NB4 (cell line): ENCODE measurements at regions not wholly inside any gene's neighbourhood (a gene's known extent, or its start where the extent isn't known, plus 50 kb on each side); places are given as distances from the start of the nearest gene placed in this dataset.

Source experiments
- DNase-seq: peaks from one replicate; pipeline ENCODE4 v3.0.0; 2010; ENCODE audit warnings: low read depth
- H3K4me3 ChIP-seq: one replicate; pipeline ENCODE4 v1.5.1; 2011; ENCODE audit warnings: mild to moderate bottlenecking, low read depth, low read length, moderate library complexity
- CTCF ChIP-seq: IDR thresholded peaks from one replicate; pipeline ENCODE4 v1.5.1; 2012; ENCODE audit warnings: low read depth, low read length
- MYC ChIP-seq: IDR thresholded peaks from 2 replicates; pipeline ENCODE4 v1.6.1; 2011; ENCODE audit warnings: low read depth, low read length
- POLR2A ChIP-seq: IDR thresholded peaks from 2 replicates; pipeline ENCODE4 v1.6.1; 2011; ENCODE audit warnings: mild to moderate bottlenecking; ENCODE audit not compliant: insufficient read length; ENCODE audit errors: extremely low read depth
- TF ChIP-seq, protein P1 (sequence below): IDR thresholded peaks from 2 replicates; pipeline ENCODE4 v1.6.1; 2011; ENCODE audit warnings: low read depth, low read length

GRCh38 chr12:90250766-90251165, 542.1 kb upstream of the ATP2B1 start:
- DNase-seq, result peak; percentile 83
- H3K4me3 ChIP-seq, result no peak overlapping the region
- TF ChIP-seq MYC (peak; percentile 59), POLR2A (no peak), CTCF (no peak)
- TF ChIP-seq, protein P1, sequence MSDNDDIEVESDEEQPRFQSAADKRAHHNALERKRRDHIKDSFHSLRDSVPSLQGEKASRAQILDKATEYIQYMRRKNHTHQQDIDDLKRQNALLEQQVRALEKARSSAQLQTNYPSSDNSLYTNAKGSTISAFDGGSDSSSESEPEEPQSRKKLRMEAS, result peak; percentile 29; the same call in 1 of the 2 replicates

DNA sequence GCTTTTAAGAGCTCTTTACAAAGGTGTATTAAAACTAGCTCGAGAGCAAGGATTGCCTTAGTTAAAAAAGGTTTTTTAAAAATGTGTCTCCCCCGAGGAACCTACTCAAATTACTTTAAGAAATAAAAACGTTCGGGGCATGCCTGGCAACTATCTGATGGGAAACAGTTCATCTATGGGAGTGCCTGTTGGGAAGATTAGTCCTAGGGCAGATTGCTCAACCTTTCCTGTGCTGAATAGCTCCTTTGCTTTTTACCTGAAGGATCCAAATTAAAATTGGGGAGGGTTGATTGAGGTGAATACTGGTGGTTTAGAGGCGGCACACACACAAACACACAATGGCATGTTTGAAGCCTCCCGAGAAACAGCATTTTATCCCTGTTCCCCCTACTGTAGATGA, 541.4 kb upstream of the ATP2B1 start:
- TF ChIP-seq, protein P1, result no peak
- no peak for TF ChIP-seq CTCF
- no peak for TF ChIP-seq MYC
- no peak for TF ChIP-seq POLR2A
- no peak overlapping the region for H3K4me3 ChIP-seq
- no peak for DNase-seq

DNA sequence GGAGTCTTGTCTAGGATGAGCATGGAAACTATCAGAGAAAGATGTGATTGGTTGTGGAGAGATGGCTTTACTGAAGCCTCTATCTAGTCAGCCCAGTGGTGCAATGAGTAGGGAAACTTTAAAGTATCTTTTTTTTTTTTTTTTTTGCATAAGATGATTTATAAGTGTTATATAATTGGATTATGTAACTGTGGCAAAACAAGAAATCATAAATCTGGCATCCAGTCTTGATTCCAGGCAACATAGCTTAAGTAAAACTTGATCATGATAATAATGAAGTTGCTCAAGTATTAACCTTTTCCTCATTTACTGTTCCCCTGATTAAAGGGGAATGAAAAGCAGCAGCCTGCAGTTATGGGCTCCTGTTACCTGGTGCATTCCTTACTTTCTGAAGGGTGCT, 538.0 kb upstream of the ATP2B1 start:
- no peak for DNase-seq
- H3K4me3 ChIP-seq, result no peak overlapping the region
- TF ChIP-seq MYC, result no peak

DNA sequence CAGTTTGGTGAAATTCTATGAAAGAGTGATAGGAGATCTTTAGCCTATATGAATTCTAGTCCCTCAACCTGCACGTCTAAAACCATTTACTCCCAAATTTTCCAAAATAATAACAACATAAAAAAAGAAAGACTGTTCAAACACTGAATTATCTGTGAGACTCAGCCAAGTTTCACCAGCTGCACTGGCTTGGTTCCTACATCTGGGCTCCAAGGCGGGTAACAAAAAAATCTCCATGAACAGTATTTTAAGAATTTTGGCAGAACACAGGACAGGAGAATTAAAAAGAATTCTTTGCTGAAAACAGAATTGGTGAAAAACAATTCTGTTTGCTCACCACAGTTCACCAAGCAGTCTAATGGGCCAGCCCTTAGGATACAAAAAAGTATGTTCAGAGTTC, 536.8 kb upstream of the ATP2B1 start:
- DNase-seq, result no peak
- no peak overlapping the region for H3K4me3 ChIP-seq
- TF ChIP-seq, protein P1, result no peak
- no peak for TF ChIP-seq MYC
- no peak for TF ChIP-seq CTCF
- TF ChIP-seq POLR2A, result no peak

DNA sequence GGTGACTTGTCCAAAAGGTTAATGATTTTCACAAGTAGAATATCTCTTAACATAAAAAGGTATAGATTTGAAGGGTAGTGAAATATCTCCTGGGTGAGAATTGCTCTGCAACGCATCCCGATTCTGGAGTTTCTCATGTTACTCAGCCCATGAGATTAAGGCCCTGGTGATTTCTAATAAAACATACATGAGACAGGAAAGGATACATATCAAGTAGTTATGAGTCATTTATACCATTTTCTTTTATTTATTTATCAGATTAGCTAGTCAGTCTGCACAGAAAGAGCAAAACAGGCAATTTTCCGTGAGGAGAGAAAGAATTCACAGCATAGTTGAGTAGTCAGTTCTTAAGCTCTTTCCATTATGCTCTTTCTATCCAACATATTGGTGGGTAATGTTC, 535.6 kb upstream of the ATP2B1 start:
- no peak for TF ChIP-seq POLR2A
- TF ChIP-seq CTCF, result no peak
- TF ChIP-seq MYC, result no peak
- TF ChIP-seq, protein P1, result no peak
- DNase-seq, result no peak
- no peak overlapping the region for H3K4me3 ChIP-seq

GRCh38 chr12:90243211-90243610, 534.6 kb upstream of the ATP2B1 start:
- H3K4me3 ChIP-seq, result no peak overlapping the region
- TF ChIP-seq POLR2A, result no peak
- no peak for TF ChIP-seq CTCF
- TF ChIP-seq MYC, result no peak
- TF ChIP-seq, protein P1, result no peak
- no peak for DNase-seq
